Kidney (tissue), 13 donors: ENCODE measurements at regions not wholly inside any gene's neighbourhood (a gene's known extent, or its start where the extent isn't known, plus 50 kb on each side); places are given as distances from the start of the nearest gene placed in this dataset.
"Not testable (repeated sequence)": the region's sequence is repeated elsewhere in the genome, so short reads cannot be mapped to it uniquely, and the experiment has no call there.

ENCODE experiments used
- DNase-seq, 5 donors: peaks; one replicate each; pipeline ENCODE4 v3.0.0-alpha.2; 2013 to 2020
- FAIRE-seq: peaks from 2 replicates; lab custom pipeline; 2012; peaks lifted over from hg19 to GRCh38; lab: Jason Lieb, UNC
- H3K27ac ChIP-seq, 2 donors: one replicate each; pipeline ENCODE4 v1.7.0; 2013; ENCODE audit warnings: low read depth in 2 of 2, low read length in 2 of 2, inconsistent platforms in 1 of 2
- H3K27me3 ChIP-seq: one replicate; pipeline ENCODE4 v1.7.1; 2013; ENCODE audit warnings: low read length, inconsistent platforms; ENCODE audit not compliant: control insufficient read depth, insufficient read depth
- H3K36me3 ChIP-seq, 3 donors: one replicate each; pipeline versions ENCODE4 v1.7.0 to v1.7.1; 2013; ENCODE audit warnings: low read length in 3 of 3, control low read depth in 1 of 3, inconsistent platforms in 1 of 3; ENCODE audit not compliant: insufficient read depth in 3 of 3, control insufficient read depth in 2 of 3
- H3K4me1 ChIP-seq, 3 donors: one replicate each; pipeline versions ENCODE4 v1.7.0 to v1.7.1; 2013; ENCODE audit warnings: low read length in 3 of 3, inconsistent platforms in 1 of 3, low read depth in 1 of 3; ENCODE audit not compliant: control insufficient read depth in 2 of 3, insufficient read depth in 2 of 3
- H3K4me3 ChIP-seq, 3 donors: one replicate each; pipeline versions ENCODE4 v1.7.0 to v1.8.1; 2013; ENCODE audit warnings: low read length in 3 of 3, control low read depth in 1 of 3, inconsistent platforms in 1 of 3
- H3K9ac ChIP-seq, 3 donors: one replicate each; pipeline versions ENCODE4 v1.7.0 to v1.7.1; 2013; ENCODE audit warnings: low read length in 3 of 3, control low read depth in 1 of 3, inconsistent platforms in 1 of 3
- H3K9me3 ChIP-seq, 3 donors: one replicate each; pipeline versions ENCODE4 v1.7.0 to v1.7.1; 2013; ENCODE audit warnings: low read length in 3 of 3, control low read depth in 1 of 3, inconsistent platforms in 1 of 3; ENCODE audit not compliant: control insufficient read depth in 2 of 3, insufficient read depth in 1 of 3
- CTCF ChIP-seq: IDR thresholded peaks from 3 replicates; pipeline ENCODE4 v1.5.1; 2012; ENCODE audit warnings: mild to moderate bottlenecking, moderate library complexity, borderline replicate concordance; ENCODE audit not compliant: insufficient read depth; ENCODE audit errors: extremely low read depth
- intact Hi-C: fragments of 100-400 bp; cut with DNase I; formaldehyde crosslinking; loops from one replicate; pipeline ENCODE4 v1.11.1; 2022
- donor health status: control.
- donor health status: control.
- donor health status: control.
- donor health status: control.
- donor health status: control.
- donor health status: DM: yes; HTN: yes; CAD: no.
- donor health status: Normal renal cell carcinoma (clear cell type).

- Histone ChIP-seq H3K27ac (no peak overlapping the region), H3K9me3 (no peaks in the 10 kb centered on the region), H3K9ac (no peak overlapping the region), H3K27me3 (no peaks in the 10 kb centered on the region), H3K4me3 (no peak overlapping the region), H3K4me1 (no peaks in the 10 kb centered on the region), H3K36me3 (no peaks in the 10 kb centered on the region)
- intact Hi-C loops = no loop called here
- no peak for FAIRE-seq
- TF ChIP-seq CTCF = no peak
- no peak for DNase-seq
Observed at GRCh38 chr14:52146504-52146903, 77.6 kb upstream of the NID2 start.

- H3K4me3 ChIP-seq, H3K9me3 ChIP-seq, H3K27me3 ChIP-seq, intact Hi-C loops, H3K9ac ChIP-seq, H3K36me3 ChIP-seq, H3K27ac ChIP-seq, FAIRE-seq, DNase-seq, H3K4me1 ChIP-seq: not testable (repeated sequence)
Observed at GRCh38 chr14:52144099-52144498, 75.2 kb upstream of the NID2 start.

- no peak for TF ChIP-seq CTCF
- Histone ChIP-seq H3K27me3 (no peaks in the 10 kb centered on the region), H3K9ac (no peak overlapping the region), H3K4me1 (no peaks in the 10 kb centered on the region), H3K9me3 (no peaks in the 10 kb centered on the region), H3K36me3 (no peaks in the 10 kb centered on the region), H3K27ac (no peak overlapping the region), H3K4me3 (no peak overlapping the region)
- FAIRE-seq = no peak
- no peak for DNase-seq
- intact Hi-C loops = no loop called here
Observed at GRCh38 chr14:52142504-52142903, 73.6 kb upstream of the NID2 start.

- no peak overlapping the region for H3K4me3 ChIP-seq
- peak; percentile 73 for TF ChIP-seq CTCF
- no peak overlapping the region for H3K9ac ChIP-seq
- FAIRE-seq (peak; percentile 95), DNase-seq (peak; percentile 82 to 97 (median 90))
- intact Hi-C loops = no loop called here
- no peaks in the 10 kb centered on the region for H3K36me3 ChIP-seq
- no peak overlapping the region for H3K27ac ChIP-seq
- no peaks in the 10 kb centered on the region for H3K27me3 ChIP-seq
- H3K9me3 ChIP-seq = no peaks in the 10 kb centered on the region
- H3K4me1 ChIP-seq = peaks cover 0 to 4% (median 2%) of the 10 kb centered on the region in 3 donors
Observed at GRCh38 chr14:52131640-52132320, 62.9 kb upstream of the NID2 start.
